ENCODE measurements at regions not wholly inside any gene's neighbourhood (a gene's known extent, or its start where the extent isn't known, plus 50 kb on each side); places are given as distances from the start of the nearest gene placed in this dataset.

- no peak for DNase-seq
Measured at GRCh38 chr9:20291201-20291600, 331.1 kb downstream of the MLLT3 start.

- no peak for DNase-seq
Measured at GRCh38 chr9:20290257-20290656, 332.0 kb downstream of the MLLT3 start.

GRCh38 chr9:20289423-20290010 lies 332.8 kb downstream of the MLLT3 start:
- DNase-seq: no peak

- no peak for DNase-seq
Measured at GRCh38 chr9:20286969-20287368, 335.3 kb downstream of the MLLT3 start.

- no peak for DNase-seq
Measured at GRCh38 chr9:20286154-20286700, 336.1 kb downstream of the MLLT3 start.

- no peak for DNase-seq
Measured at GRCh38 chr9:20284601-20285289, 337.6 kb downstream of the MLLT3 start.

GRCh38 chr9:20280330-20280729 lies 342.0 kb downstream of the MLLT3 start:
- DNase-seq: no peak

- DNase-seq: no peak
Measured at GRCh38 chr9:20276762-20277161, 345.5 kb downstream of the MLLT3 start.

GRCh38 chr9:20271723-20272122 lies 350.6 kb downstream of the MLLT3 start:
- no peak for DNase-seq

GRCh38 chr9:20271096-20271495 lies 351.2 kb downstream of the MLLT3 start:
- DNase-seq: peak in 1 of 2 donors; percentile 1

- DNase-seq: no peak
Measured at GRCh38 chr9:20270161-20270560, 352.1 kb downstream of the MLLT3 start.

- DNase-seq: no peak
Measured at GRCh38 chr9:20269620-20270019, 352.7 kb downstream of the MLLT3 start.

GRCh38 chr9:20264896-20265295 lies 357.4 kb downstream of the MLLT3 start:
- no peak for DNase-seq

GRCh38 chr9:20262611-20263010 lies 359.7 kb downstream of the MLLT3 start:
- DNase-seq: no peak

GRCh38 chr9:20256284-20256948 lies 365.9 kb downstream of the MLLT3 start:
- no peak for DNase-seq

GRCh38 chr9:20255052-20255451 lies 367.2 kb downstream of the MLLT3 start:
- DNase-seq: no peak

GRCh38 chr9:20253635-20254034 lies 368.7 kb downstream of the MLLT3 start:
- no peak for DNase-seq

- DNase-seq: no peak
Measured at GRCh38 chr9:20252778-20253177, 369.5 kb downstream of the MLLT3 start.

GRCh38 chr9:20250791-20251190 lies 371.5 kb downstream of the MLLT3 start:
- no peak for DNase-seq

GRCh38 chr9:20244271-20244670 lies 378.0 kb downstream of the MLLT3 start:
- no peak for DNase-seq

- DNase-seq: no peak
Measured at GRCh38 chr9:20243841-20244240, 378.5 kb downstream of the MLLT3 start.

GRCh38 chr9:20242510-20243189 lies 379.6 kb downstream of the MLLT3 start:
- DNase-seq: peak; percentile 46 to 65

GRCh38 chr9:20240498-20240897 lies 381.8 kb downstream of the MLLT3 start:
- DNase-seq: no peak

Measured in CD4-positive, alpha-beta T cell treated with Interferon alpha-2 for 1 hour (primary cell).